ENCODE measurements at regions not wholly inside any gene's neighbourhood (a gene's known extent, or its start where the extent isn't known, plus 50 kb on each side); places are given as distances from the start of the nearest gene placed in this dataset.
"Not testable (repeated sequence)": the region's sequence is repeated elsewhere in the genome, so short reads cannot be mapped to it uniquely, and the experiment has no call there.

DNA sequence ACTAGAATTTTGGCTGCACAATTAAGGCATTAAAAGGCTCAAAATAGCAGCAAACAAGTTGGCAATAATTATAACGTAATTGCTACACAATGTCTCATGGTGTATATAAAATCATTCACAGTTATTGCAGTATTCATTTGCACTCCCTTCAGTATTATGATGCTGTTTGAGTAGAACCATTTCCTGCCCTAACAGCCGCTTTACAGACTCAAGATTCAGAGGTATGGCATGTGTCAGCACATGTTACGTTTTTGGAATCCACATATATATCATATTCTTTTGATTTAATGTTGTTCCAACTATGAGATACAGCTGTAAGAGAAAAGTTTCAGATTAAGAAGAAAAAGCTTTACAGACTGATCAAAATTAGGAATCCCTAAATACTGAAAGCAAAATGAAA lies 56.3 kb upstream of the NCKAP5 start:
- peaks cover 5% of the 10 kb centered on the region for H3K9me3 ChIP-seq (ENCODE audit: low read length)
- H3K36me3 ChIP-seq (ENCODE audit: insufficient read depth, low read length): no peaks in the 10 kb centered on the region
- H3K27me3 ChIP-seq (ENCODE audit: insufficient read depth, low read length): no peaks in the 10 kb centered on the region

DNA sequence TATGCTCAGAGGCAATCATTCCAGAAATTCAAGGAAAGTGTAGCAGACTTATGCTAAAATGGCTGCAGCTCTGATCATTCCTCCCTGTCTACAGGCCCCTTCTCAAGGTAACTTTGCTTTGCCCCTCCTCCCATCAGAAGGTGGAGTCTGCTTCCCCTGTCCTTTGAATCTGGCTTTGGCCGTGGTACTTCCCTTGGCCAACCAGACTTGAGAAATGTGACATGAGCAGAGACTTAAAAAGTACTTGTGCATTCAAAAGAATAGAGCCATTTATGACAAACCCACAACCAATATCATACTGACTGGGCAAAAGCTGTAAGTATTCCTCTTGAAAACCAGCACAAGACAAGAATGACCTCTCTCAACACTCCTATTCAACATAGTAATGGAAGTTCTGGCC lies 59.5 kb upstream of the NCKAP5 start:
- Histone ChIP-seq H2AFZ (ENCODE audit: low read depth, low read length) (no peak overlapping the region), H3K36me3 (ENCODE audit: insufficient read depth, low read length) (no peaks in the 10 kb centered on the region), H3K4me3 (ENCODE audit: low read length) (no peak overlapping the region), H3K9me3 (ENCODE audit: low read length) (peaks cover 9% of the 10 kb centered on the region), H3K4me1 (ENCODE audit: insufficient read depth, low read length) (peaks cover 12% of the 10 kb centered on the region), H3K27me3 (ENCODE audit: insufficient read depth, low read length) (no peaks in the 10 kb centered on the region)

More for the DNA sequence above, 56.3 kb upstream of the NCKAP5 start:
- no peak overlapping the region for H2AFZ ChIP-seq (ENCODE audit: low read depth, low read length)
- H3K4me3 ChIP-seq (ENCODE audit: low read length): no peak overlapping the region
- H3K4me1 ChIP-seq (ENCODE audit: insufficient read depth, low read length): peaks cover 12% of the 10 kb centered on the region

DNA sequence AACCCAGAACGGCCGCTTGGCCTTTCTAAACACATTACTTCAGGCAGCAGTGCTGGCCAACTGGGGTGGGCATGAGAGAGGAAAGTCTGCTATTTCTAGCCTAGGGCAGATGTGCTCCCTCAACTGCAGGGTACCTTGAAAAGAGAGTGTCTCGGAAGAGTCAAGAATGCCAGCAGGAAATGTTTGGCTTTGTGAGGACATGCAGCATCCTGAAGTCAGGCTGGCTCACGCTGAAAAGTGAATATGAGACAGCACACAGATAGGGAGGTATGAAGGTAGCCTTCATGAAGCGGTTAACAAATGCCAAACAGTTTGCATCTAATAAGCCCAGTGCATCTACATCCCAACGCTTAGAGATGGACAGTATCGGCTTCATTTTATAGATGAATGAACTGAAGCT lies 65.0 kb upstream of the NCKAP5 start:
- no peak overlapping the region for H3K4me3 ChIP-seq (ENCODE audit: low read length)
- peaks cover 11% of the 10 kb centered on the region for H3K4me1 ChIP-seq (ENCODE audit: insufficient read depth, low read length)
- H3K9me3 ChIP-seq (ENCODE audit: low read length): peaks cover 4% of the 10 kb centered on the region

DNA sequence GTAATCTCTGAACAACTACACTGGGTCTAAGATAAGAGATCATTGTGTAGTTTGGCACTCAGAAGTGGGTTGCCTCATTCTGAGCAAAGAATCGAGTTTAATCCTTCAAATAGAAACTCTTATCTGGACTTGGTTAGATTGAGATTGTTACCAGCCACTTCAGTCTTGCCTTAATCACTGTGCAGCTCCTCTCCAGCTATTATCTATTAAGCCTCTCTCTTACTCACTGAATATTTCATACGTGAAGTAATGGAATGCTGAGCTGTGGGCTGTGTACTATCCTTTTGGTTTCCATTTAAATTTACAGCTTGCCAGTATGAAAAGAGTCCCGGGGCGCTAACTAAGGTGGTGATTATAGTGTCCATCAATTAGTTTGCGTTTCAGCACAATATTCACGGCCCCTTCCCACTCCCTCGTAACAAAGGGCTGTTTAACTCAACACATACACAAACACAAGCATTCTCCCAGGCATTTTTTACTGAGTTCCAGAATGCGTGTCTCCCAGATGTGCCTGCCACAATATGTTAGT lies 65.7 kb upstream of the NCKAP5 start:
- H3K4me1 ChIP-seq (ENCODE audit: insufficient read depth, low read length): peaks cover 10% of the 10 kb centered on the region
- no peak overlapping the region for H3K4me3 ChIP-seq (ENCODE audit: low read length)
- no peaks in the 10 kb centered on the region for H3K36me3 ChIP-seq (ENCODE audit: insufficient read depth, low read length)

More for the DNA sequence above, 65.0 kb upstream of the NCKAP5 start:
- Histone ChIP-seq H3K27me3 (ENCODE audit: insufficient read depth, low read length) (no peaks in the 10 kb centered on the region), H3K36me3 (ENCODE audit: insufficient read depth, low read length) (no peaks in the 10 kb centered on the region), H2AFZ (ENCODE audit: low read depth, low read length) (no peak overlapping the region)

DNA sequence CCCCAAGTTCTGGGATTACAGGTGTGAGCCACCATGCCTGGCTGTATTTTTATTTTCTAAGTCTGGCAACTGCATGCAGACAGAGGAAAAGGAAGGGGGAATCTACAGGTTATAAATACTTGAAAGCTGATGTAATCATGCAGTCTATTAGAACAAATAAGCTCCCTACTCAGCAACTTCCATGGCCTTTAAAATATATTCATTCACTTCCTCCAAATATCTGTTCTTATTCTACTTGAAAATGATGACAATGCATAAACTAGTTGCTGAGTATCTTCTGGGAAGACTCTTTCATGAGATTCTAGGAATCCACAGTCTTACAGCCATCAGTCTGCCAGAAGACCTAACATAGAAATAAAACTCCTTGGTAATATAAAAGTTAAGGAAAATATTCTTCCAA lies 66.9 kb upstream of the NCKAP5 start:
- Histone ChIP-seq H2AFZ (ENCODE audit: low read depth, low read length) (no peak overlapping the region), H3K9me3 (ENCODE audit: low read length) (peaks cover 3% of the 10 kb centered on the region), H3K4me1 (ENCODE audit: insufficient read depth, low read length) (peaks cover 10% of the 10 kb centered on the region), H3K36me3 (ENCODE audit: insufficient read depth, low read length) (no peaks in the 10 kb centered on the region), H3K4me3 (ENCODE audit: low read length) (no peak overlapping the region), H3K27me3 (ENCODE audit: insufficient read depth, low read length) (no peaks in the 10 kb centered on the region)

More for the DNA sequence above, 65.7 kb upstream of the NCKAP5 start:
- no peak overlapping the region for H2AFZ ChIP-seq (ENCODE audit: low read depth, low read length)
- no peaks in the 10 kb centered on the region for H3K27me3 ChIP-seq (ENCODE audit: insufficient read depth, low read length)
- peaks cover 4% of the 10 kb centered on the region for H3K9me3 ChIP-seq (ENCODE audit: low read length)

DNA sequence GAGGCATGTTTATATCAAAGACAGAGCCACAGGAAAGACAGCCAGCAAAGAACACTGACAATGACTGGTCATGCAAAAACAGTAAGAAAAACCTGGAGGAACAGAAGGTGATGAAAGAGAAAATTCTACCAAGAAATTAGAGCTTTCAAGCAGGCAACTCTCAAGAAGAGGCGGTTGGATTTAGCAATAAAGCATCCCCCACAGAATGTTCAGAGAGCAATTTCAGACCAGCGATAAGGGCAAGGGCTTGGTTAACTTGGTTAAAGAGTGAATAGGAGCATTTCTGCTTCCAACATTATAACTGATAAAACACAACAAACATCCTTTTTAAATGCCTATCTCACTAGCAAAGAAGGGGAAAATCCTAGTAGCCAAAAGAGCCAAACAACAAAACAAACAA lies 68.0 kb upstream of the NCKAP5 start:
- H2AFZ ChIP-seq (ENCODE audit: low read depth, low read length): no peak overlapping the region
- peaks cover 10% of the 10 kb centered on the region for H3K4me1 ChIP-seq (ENCODE audit: insufficient read depth, low read length)
- H3K36me3 ChIP-seq (ENCODE audit: insufficient read depth, low read length): no peaks in the 10 kb centered on the region
- H3K4me3 ChIP-seq (ENCODE audit: low read length): no peak overlapping the region
- no peaks in the 10 kb centered on the region for H3K27me3 ChIP-seq (ENCODE audit: insufficient read depth, low read length)
- no peaks in the 10 kb centered on the region for H3K9me3 ChIP-seq (ENCODE audit: low read length)

DNA sequence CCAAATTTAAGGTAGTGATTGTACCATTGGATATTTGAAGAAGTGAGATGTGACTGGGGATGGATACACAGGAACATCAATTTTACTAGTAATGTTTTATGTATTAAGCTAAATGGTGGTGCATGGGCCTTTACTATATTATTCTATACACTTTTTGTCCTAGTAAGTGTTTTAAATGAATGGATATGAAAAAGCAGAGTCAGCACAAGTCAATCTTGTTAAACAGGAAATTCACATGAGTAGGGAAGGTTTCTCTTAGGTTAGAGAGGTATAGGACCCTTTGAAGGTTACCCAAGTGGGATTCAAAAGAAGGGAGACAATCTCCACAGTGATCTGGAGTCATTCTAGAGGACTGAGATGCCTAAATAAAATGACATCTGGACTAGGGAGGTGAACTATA lies 71.8 kb upstream of the NCKAP5 start:
- H3K36me3 ChIP-seq (ENCODE audit: insufficient read depth, low read length): no peaks in the 10 kb centered on the region
- peaks cover 14% of the 10 kb centered on the region for H3K4me1 ChIP-seq (ENCODE audit: insufficient read depth, low read length)
- H3K4me3 ChIP-seq (ENCODE audit: low read length): no peak overlapping the region
- no peak overlapping the region for H2AFZ ChIP-seq (ENCODE audit: low read depth, low read length)
- no peaks in the 10 kb centered on the region for H3K27me3 ChIP-seq (ENCODE audit: insufficient read depth, low read length)
- H3K9me3 ChIP-seq (ENCODE audit: low read length): no peaks in the 10 kb centered on the region

DNA sequence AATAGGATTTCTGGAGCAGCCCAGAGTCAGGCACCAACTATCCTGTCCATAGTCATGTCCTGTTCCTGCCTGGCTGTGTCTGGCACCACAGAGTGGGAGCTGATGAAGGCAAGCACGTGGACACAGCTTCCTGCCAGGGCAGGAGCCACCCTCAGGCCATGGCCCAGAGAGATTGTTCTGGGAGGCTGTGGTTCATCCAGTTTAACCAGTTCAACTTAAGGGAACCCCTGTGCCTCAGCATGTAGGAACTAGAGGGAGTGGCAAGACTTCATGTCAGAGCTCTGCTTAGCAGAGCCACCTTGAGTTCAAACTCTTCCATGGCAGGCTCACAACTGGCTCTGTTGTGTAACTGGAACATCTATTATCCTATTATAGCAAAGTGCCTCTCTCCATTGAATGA lies 73.2 kb upstream of the NCKAP5 start:
- Histone ChIP-seq H3K4me3 (ENCODE audit: low read length) (no peak overlapping the region), H3K27me3 (ENCODE audit: insufficient read depth, low read length) (no peaks in the 10 kb centered on the region), H3K9me3 (ENCODE audit: low read length) (no peaks in the 10 kb centered on the region), H3K4me1 (ENCODE audit: insufficient read depth, low read length) (peaks cover 9% of the 10 kb centered on the region), H3K36me3 (ENCODE audit: insufficient read depth, low read length) (no peaks in the 10 kb centered on the region), H2AFZ (ENCODE audit: low read depth, low read length) (no peak overlapping the region)

DNA sequence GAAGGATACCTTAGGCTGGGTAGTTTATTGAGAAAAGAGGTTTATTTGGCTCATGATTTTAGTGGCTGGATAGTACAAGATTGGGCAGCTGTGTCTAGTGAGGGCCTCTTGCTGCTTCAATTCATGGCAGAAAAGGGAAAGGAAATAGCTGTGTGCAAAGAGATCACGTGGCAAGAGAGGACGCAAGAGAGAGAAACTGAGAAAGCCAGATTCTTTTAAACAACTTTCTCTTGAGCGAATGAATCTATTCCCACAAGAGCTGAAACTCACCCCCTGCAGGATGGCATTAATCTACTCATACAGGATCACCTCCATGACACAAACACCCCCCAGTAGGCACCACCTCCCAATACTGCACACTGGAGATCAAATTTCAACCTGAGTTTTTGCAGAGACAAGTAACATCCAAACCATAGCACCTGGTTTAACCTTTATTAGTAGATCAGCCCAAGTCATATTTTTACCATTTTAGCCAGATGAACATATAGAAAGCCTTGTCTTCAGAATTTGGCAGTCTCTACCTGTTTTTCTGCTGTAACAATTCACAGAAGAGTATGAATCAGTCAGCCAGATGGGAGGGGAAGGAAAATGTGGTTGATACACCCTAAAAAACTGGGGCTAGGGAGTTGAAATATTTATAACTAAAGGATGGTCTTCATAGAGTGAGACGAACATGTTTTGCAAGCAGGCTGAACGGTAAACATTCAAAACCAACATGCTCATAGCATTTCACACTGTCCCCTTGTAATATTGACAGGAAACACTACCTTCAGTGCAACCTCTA lies 73.9 kb upstream of the NCKAP5 start:
- Histone ChIP-seq H3K4me1 (ENCODE audit: insufficient read depth, low read length) (peaks cover 7% of the 10 kb centered on the region), H2AFZ (ENCODE audit: low read depth, low read length) (no peak overlapping the region), H3K27me3 (ENCODE audit: insufficient read depth, low read length) (no peaks in the 10 kb centered on the region), H3K36me3 (ENCODE audit: insufficient read depth, low read length) (no peaks in the 10 kb centered on the region), H3K4me3 (ENCODE audit: low read length) (no peak overlapping the region), H3K9me3 (ENCODE audit: low read length) (no peaks in the 10 kb centered on the region)

DNA sequence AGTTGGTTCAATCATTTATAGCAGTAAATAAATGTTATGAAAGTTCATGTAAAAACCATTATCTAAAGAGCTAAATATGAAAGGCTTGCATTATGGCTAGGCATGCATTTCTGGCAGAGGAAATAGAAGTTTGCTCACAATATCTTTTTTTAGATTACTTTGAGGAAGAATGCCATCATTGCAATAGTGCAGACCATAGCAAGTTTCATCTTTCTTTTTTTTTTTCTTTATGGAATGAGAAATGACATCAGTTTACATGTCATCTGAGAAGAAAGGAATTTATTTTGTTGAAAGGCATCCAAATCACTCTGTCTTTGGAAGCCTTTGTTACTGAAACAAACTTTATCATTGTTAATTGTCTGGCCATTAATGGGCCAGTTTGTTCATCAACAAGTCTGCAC lies 74.5 kb upstream of the NCKAP5 start:
- H3K4me1 ChIP-seq (ENCODE audit: insufficient read depth, low read length): peaks cover 7% of the 10 kb centered on the region
- H3K36me3 ChIP-seq (ENCODE audit: insufficient read depth, low read length): no peaks in the 10 kb centered on the region
- no peak overlapping the region for H3K4me3 ChIP-seq (ENCODE audit: low read length)
- H3K27me3 ChIP-seq (ENCODE audit: insufficient read depth, low read length): no peaks in the 10 kb centered on the region
- H2AFZ ChIP-seq (ENCODE audit: low read depth, low read length): no peak overlapping the region
- no peaks in the 10 kb centered on the region for H3K9me3 ChIP-seq (ENCODE audit: low read length)

DNA sequence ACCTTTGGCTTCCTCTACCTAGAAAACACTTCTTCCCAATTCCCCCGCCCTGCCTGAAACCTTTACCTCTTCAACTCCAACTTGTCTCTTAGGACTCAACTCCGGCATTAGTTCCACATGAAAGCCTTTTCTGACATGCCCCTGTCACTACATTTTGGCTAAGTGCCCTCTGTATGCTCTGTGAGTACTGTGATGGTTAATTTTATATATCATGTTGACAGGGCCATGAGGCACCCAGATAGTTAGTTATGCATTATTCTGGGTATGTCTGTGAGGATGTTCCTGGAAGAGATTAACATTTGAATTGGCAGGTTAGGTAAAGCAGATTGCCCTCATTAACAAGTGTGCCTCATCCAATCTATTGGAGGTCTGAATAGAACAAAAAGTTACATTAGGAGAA lies 75.6 kb upstream of the NCKAP5 start:
- no peaks in the 10 kb centered on the region for H3K27me3 ChIP-seq (ENCODE audit: insufficient read depth, low read length)
- no peaks in the 10 kb centered on the region for H3K9me3 ChIP-seq (ENCODE audit: low read length)
- H3K4me3 ChIP-seq (ENCODE audit: low read length): no peak overlapping the region
- H2AFZ ChIP-seq (ENCODE audit: low read depth, low read length): no peak overlapping the region
- H3K36me3 ChIP-seq (ENCODE audit: insufficient read depth, low read length): no peaks in the 10 kb centered on the region
- H3K4me1 ChIP-seq (ENCODE audit: insufficient read depth, low read length): peaks cover 7% of the 10 kb centered on the region

DNA sequence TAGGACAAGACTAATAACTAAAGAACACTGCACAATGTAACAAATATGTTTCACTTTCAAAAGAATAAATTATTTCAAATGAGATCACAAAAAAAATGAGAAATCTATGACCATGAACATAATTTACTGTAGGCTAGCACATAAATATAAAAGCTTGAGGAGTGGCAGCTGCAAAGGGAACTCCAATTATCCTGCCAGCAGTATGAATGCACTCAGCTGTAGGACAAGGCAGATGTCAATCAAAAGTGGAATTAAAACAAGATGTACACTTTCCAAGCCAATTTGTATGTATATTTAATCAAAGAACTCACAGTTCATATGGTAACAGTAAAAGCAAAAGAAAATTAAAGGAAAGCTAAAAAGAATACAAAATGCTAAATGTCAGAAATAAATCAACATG lies 76.6 kb upstream of the NCKAP5 start:
- H2AFZ ChIP-seq (ENCODE audit: low read depth, low read length): no peak overlapping the region
- H3K9me3 ChIP-seq (ENCODE audit: low read length): peaks cover 3% of the 10 kb centered on the region
- no peaks in the 10 kb centered on the region for H3K36me3 ChIP-seq (ENCODE audit: insufficient read depth, low read length)
- H3K4me1 ChIP-seq (ENCODE audit: insufficient read depth, low read length): peaks cover 7% of the 10 kb centered on the region
- no peaks in the 10 kb centered on the region for H3K27me3 ChIP-seq (ENCODE audit: insufficient read depth, low read length)
- H3K4me3 ChIP-seq (ENCODE audit: low read length): no peak overlapping the region

DNA sequence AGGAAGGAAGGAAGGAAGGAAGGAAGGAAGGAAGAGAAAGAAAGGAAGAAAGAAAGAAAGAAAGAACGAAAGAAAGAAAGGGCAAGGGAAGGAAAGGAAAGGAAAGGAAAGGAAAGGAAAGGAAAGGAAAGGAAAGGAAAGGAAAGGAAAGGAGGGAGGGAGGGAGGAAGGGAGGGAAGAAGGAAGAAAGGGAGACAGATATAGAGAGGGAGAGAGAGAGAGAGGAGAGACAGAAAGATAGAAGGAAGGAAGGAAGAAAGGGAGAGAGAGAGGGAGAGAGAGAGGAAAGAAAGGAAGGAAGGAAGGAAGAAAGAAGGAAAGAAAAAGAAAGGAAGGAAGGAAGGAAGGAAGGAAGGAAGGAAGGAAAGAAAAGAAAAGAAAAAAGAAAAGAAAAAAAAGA lies 79.1 kb upstream of the NCKAP5 start:
- peaks cover 11% of the 10 kb centered on the region for H3K9me3 ChIP-seq (ENCODE audit: low read length)
- H3K4me1 ChIP-seq (ENCODE audit: insufficient read depth, low read length); H3K36me3 ChIP-seq (ENCODE audit: insufficient read depth, low read length); H2AFZ ChIP-seq (ENCODE audit: low read depth, low read length); H3K27me3 ChIP-seq (ENCODE audit: insufficient read depth, low read length); H3K4me3 ChIP-seq (ENCODE audit: low read length): not testable (repeated sequence)

DNA sequence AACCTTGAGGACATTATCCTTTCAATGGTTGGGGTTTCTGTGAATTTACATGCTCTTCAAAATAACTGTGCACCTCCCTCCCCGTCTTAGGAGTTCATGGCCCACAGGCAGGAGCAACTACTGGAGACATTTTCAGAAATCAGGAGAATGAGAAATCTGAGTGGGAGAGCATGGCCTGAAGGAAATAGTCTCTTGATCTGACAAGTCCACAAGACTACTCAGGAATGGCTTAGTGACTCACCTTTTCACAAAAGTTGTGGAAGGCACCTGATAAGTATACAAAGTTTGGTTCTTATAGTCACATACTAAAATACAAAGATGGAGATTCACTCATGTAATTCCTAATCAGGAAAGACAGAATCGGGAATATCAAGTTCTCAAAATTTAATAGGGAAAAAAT lies 83.6 kb upstream of the NCKAP5 start:
- no peak overlapping the region for H2AFZ ChIP-seq (ENCODE audit: low read depth, low read length)
- H3K4me1 ChIP-seq (ENCODE audit: insufficient read depth, low read length): no peaks in the 10 kb centered on the region
- H3K9me3 ChIP-seq (ENCODE audit: low read length): peaks cover 11% of the 10 kb centered on the region
- H3K36me3 ChIP-seq (ENCODE audit: insufficient read depth, low read length): no peaks in the 10 kb centered on the region
- H3K27me3 ChIP-seq (ENCODE audit: insufficient read depth, low read length): no peaks in the 10 kb centered on the region
- no peak overlapping the region for H3K4me3 ChIP-seq (ENCODE audit: low read length)
